Upper lobe of right lung (tissue), 1 donor: ENCODE measurements at regions not wholly inside any gene's neighbourhood (a gene's known extent, or its start where the extent isn't known, plus 50 kb on each side); places are given as distances from the start of the nearest gene placed in this dataset.

Source experiments
- ATAC-seq: fragments of 200-7000 bp; cut with Tn5 transposase; one replicate; pipeline ENCODE4 v1.9.1; 2020; ENCODE audit warnings: mild to moderate bottlenecking, moderate library complexity
- DNase-seq: peaks from one replicate; pipeline ENCODE4 v3.0.0-alpha.2; 2020
- H3K27ac ChIP-seq: fragments of 200-600 bp; one replicate; pipeline ENCODE4 v1.8.0; 2022
- H3K27me3 ChIP-seq: fragments of 200-600 bp; one replicate; pipeline ENCODE4 v1.8.0; 2022; ENCODE audit warnings: mild to moderate bottlenecking
- H3K36me3 ChIP-seq: fragments of 200-600 bp; one replicate; pipeline ENCODE4 v1.8.0; 2022
- H3K4me1 ChIP-seq: fragments of 200-600 bp; one replicate; pipeline ENCODE4 v1.8.0; 2022
- H3K4me3 ChIP-seq: fragments of 200-600 bp; one replicate; pipeline ENCODE4 v1.8.0; 2022; ENCODE audit warnings: mild to moderate bottlenecking
- H3K9me3 ChIP-seq: fragments of 200-600 bp; one replicate; pipeline ENCODE4 v1.8.0; 2022
- intact Hi-C: fragments of 100-400 bp; cut with DNase I; formaldehyde crosslinking; loops from one replicate; pipeline ENCODE4 v1.11.0; 2022
- TF ChIP-seq, protein P1 (sequence below): fragments of 200-600 bp; IDR thresholded peaks from one replicate; pipeline ENCODE4 v1.8.0; 2022; ENCODE audit warnings: antibody characterized with exemption
- donor health status: DM: no; HTN: yes; CAD: no; lungs with severe emphysema.

DNA sequence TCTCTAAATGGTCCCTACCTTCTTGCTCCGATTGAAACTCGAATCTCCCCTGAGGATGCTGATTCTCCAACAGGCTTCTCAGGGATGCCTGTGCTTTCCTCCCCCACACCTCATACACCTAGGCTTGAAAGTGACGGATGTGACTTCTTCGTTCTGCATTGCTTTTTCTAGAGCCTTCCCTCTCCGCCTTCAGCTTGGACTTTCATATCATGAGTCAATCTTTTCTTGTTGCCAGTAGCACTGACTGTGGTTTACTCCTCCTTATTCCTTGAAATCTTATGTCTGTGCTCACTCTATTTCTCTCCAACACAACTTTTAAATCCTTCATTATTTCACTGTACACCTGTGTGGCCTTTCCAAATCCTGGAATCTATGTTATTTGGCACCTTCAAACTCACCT is 451.4 kb downstream of the TMX3 start:
- H3K27me3 ChIP-seq, result no peaks in the 10 kb centered on the region
- no peak overlapping the region for H3K4me3 ChIP-seq
- H3K36me3 ChIP-seq, result no peaks in the 10 kb centered on the region
- DNase-seq (no peak), ATAC-seq (no peak)
- no peaks in the 10 kb centered on the region for H3K9me3 ChIP-seq
- H3K27ac ChIP-seq, result no peak overlapping the region
- TF ChIP-seq, protein P1, sequence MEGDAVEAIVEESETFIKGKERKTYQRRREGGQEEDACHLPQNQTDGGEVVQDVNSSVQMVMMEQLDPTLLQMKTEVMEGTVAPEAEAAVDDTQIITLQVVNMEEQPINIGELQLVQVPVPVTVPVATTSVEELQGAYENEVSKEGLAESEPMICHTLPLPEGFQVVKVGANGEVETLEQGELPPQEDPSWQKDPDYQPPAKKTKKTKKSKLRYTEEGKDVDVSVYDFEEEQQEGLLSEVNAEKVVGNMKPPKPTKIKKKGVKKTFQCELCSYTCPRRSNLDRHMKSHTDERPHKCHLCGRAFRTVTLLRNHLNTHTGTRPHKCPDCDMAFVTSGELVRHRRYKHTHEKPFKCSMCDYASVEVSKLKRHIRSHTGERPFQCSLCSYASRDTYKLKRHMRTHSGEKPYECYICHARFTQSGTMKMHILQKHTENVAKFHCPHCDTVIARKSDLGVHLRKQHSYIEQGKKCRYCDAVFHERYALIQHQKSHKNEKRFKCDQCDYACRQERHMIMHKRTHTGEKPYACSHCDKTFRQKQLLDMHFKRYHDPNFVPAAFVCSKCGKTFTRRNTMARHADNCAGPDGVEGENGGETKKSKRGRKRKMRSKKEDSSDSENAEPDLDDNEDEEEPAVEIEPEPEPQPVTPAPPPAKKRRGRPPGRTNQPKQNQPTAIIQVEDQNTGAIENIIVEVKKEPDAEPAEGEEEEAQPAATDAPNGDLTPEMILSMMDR, result no peak
- intact Hi-C loops, result no loop called here
- no peaks in the 10 kb centered on the region for H3K4me1 ChIP-seq

DNA sequence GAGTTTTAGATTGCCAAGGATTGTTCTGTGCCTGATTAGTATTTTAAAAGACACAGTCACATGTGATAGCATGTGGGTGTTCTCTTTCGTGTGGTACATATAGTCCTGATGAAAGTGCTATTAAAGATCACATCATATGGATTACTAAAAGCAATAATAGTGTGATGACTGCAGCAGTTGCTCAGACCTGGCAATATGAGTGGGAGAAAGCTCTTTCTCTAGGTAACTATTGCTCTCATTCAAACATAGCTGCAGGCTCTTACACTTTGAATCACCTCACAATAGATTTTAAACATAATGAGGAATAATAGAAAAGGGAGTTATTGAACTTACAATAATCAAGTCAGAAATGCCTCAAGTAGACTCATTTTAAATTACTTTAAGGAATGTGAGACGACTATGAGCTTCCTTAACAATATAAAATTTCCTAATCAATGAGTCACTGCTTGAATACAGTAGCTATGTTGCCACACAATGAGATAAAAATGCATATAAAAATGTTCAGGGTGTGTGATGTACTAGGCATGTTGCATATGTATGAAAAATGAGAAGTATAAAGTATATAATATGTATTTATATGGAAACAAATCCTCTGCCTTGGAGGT is 452.1 kb downstream of the TMX3 start:
- no peaks in the 10 kb centered on the region for H3K27me3 ChIP-seq
- TF ChIP-seq, protein P1, result no peak
- DNase-seq, result no peak
- ATAC-seq, result no peak
- no peaks in the 10 kb centered on the region for H3K36me3 ChIP-seq
- no peaks in the 10 kb centered on the region for H3K4me1 ChIP-seq
- H3K9me3 ChIP-seq, result no peaks in the 10 kb centered on the region
- no peak overlapping the region for H3K4me3 ChIP-seq
- intact Hi-C loops, result no loop called here
- H3K27ac ChIP-seq, result no peak overlapping the region

DNA sequence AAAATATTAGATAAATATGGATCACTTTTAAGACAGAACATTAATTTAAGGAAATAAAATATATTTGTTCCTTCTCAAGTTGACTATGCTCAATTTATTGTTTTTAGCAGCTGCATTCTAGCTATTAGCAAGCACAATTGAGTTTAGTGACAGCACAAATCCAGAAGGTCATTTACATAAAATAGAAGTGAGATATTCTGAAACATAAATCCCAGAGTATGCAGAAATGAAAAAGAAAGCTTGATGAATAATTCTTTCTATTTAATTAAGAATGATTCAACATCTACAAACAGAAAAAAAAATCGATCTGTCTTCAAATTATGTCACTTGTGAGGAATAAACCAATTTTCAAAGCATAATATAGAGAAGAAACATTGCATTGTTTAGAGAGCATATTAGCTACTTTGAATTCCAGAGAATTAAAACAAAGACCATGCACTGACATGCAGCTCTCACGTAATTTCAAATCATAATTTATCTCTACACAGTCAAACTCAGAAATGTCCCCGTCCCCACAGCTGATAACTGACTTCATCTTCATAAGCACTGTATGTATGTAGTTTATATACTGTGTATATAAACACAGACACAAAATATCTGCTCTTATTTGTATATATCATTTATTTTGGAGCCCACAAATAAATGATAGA is 458.4 kb downstream of the TMX3 start:
- DNase-seq (no peak), ATAC-seq (no peak)
- H3K27me3 ChIP-seq, result no peaks in the 10 kb centered on the region
- no peaks in the 10 kb centered on the region for H3K9me3 ChIP-seq
- TF ChIP-seq, protein P1, result no peak
- no peaks in the 10 kb centered on the region for H3K4me1 ChIP-seq
- H3K27ac ChIP-seq, result no peak overlapping the region
- intact Hi-C loops, result no loop called here
- no peak overlapping the region for H3K4me3 ChIP-seq
- no peaks in the 10 kb centered on the region for H3K36me3 ChIP-seq

DNA sequence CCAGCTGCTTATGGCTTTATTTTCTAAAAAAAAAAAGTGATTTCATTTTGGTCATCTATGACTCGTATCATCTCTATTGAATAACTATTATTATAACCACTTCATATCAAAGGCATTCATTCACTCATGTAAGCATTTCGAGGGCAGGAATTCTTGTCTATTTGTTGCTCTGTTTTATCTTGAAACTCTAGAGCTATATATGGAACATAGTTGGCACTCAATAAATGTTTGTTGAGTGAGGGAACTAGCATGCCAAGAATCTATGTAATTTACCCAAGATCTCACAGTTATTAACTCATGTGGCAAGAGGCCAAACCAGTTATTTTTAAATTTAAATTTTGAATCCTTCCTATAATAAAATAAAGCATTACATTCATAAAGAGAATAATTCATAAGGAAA is 470.1 kb downstream of the TMX3 start:
- H3K4me3 ChIP-seq, result no peak overlapping the region
- no peaks in the 10 kb centered on the region for H3K36me3 ChIP-seq
- no peaks in the 10 kb centered on the region for H3K27me3 ChIP-seq
- no peaks in the 10 kb centered on the region for H3K4me1 ChIP-seq
- TF ChIP-seq, protein P1, result no peak
- no peak for DNase-seq
- ATAC-seq, result no peak
- H3K9me3 ChIP-seq, result no peaks in the 10 kb centered on the region
- intact Hi-C loops, result no loop called here
- H3K27ac ChIP-seq, result no peak overlapping the region

DNA sequence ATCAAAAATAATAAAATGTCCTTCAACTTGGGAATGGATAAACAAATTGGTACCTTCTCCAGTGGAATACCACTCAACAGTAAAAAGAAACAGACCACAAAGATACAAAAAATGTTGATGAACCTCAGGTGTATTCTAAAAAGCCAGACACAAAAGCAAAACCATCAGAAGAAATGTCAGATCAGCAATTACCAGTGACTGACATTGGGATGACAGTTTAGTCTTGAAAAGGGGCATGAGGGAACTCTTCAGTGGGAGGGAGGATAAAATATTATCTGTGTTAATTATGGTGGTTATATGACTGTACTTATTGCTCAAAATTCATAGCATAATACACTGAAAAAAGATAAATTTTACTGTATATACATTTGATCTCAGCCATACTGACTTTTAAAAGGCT is 473.0 kb downstream of the TMX3 start:
- no peak overlapping the region for H3K27ac ChIP-seq
- no peaks in the 10 kb centered on the region for H3K36me3 ChIP-seq
- H3K4me3 ChIP-seq, result no peak overlapping the region
- DNase-seq (no peak), ATAC-seq (no peak)
- no peaks in the 10 kb centered on the region for H3K9me3 ChIP-seq
- intact Hi-C loops, result no loop called here
- H3K27me3 ChIP-seq, result no peaks in the 10 kb centered on the region
- H3K4me1 ChIP-seq, result no peaks in the 10 kb centered on the region
- TF ChIP-seq, protein P1, result no peak
